ENCODE measurements at regions not wholly inside any gene's neighbourhood (a gene's known extent, or its start where the extent isn't known, plus 50 kb on each side); places are given as distances from the start of the nearest gene placed in this dataset.

- Mint-ChIP-seq H3K4me3 (no peak overlapping the region), H3K4me1 (no peaks in the 10 kb centered on the region), H3K36me3 (no peaks in the 10 kb centered on the region), H3K27me3 (peaks cover 16 to 46% of the 10 kb centered on the region in 2 donors), H3K9me3 (peaks cover 0 to 10% (median 0%) of the 10 kb centered on the region in 3 donors), H3K27ac (no peak overlapping the region)
- ChIA-PET CTCF (no interaction called here), POLR2A (no interaction called here)
- WGBS (ENCODE audit: insufficient coverage) = 100% methylated on average over 1 of the region's 10 CpGs
- H3K36me3 ChIP-seq (ENCODE audit: control insufficient read depth in 2 of 2, extremely low read depth in 1 of 2, insufficient read depth in 1 of 2, low read length in 1 of 2) = no peaks in the 10 kb centered on the region
- H3K27ac ChIP-seq (ENCODE audit: low read length) = no peak overlapping the region
- no peak overlapping the region for H3K4me3 ChIP-seq (ENCODE audit: control insufficient read depth in 1 of 2, extremely low read depth in 1 of 2, low read length in 1 of 2)
- H3K9me3 ChIP-seq = no peaks in the 10 kb centered on the region
- DNase-seq (no peak), ATAC-seq (replicated peaks in 1 of 4) (no peak)
- no peaks in the 10 kb centered on the region for H3K4me1 ChIP-seq (ENCODE audit: control insufficient read depth in 1 of 2, extremely low read depth in 1 of 2, insufficient read depth in 2 of 2, low read length in 2 of 2)
- H3K27me3 ChIP-seq (replicated peaks in 1 of 2; ENCODE audit: control insufficient read depth in 2 of 2, extremely low read depth in 1 of 2, insufficient read depth in 2 of 2, low read length in 1 of 2) = peaks cover 0 to 21% of the 10 kb centered on the region in 2 experiments
Measured at GRCh38 chr16:86996081-86996480, 321.1 kb downstream of the C16orf95 start.

GRCh38 chr16:86997058-86997457 lies 320.1 kb downstream of the C16orf95 start:
- ChIA-PET CTCF (no interaction called here), POLR2A (no interaction called here)
- 76% methylated on average over 10 of the region's 11 CpGs for WGBS (ENCODE audit: insufficient coverage)
- Mint-ChIP-seq H3K9me3 (peaks cover 0 to 10% (median 0%) of the 10 kb centered on the region in 3 donors), H3K4me1 (no peaks in the 10 kb centered on the region), H3K4me3 (no peak overlapping the region), H3K27ac (no peak overlapping the region), H3K36me3 (no peaks in the 10 kb centered on the region), H3K27me3 (peaks cover 14 to 37% of the 10 kb centered on the region in 2 donors)
- H3K36me3 ChIP-seq (ENCODE audit: control insufficient read depth in 2 of 2, extremely low read depth in 1 of 2, insufficient read depth in 1 of 2, low read length in 1 of 2) = no peaks in the 10 kb centered on the region
- H3K4me3 ChIP-seq (ENCODE audit: control insufficient read depth in 1 of 2, extremely low read depth in 1 of 2, low read length in 1 of 2) = no peak overlapping the region
- DNase-seq = no peak
- no peak for ATAC-seq (replicated peaks in 1 of 4)
- no peak overlapping the region for H3K27ac ChIP-seq (ENCODE audit: low read length)
- no peaks in the 10 kb centered on the region for H3K9me3 ChIP-seq
- H3K4me1 ChIP-seq (ENCODE audit: control insufficient read depth in 1 of 2, extremely low read depth in 1 of 2, insufficient read depth in 2 of 2, low read length in 2 of 2) = no peaks in the 10 kb centered on the region
- H3K27me3 ChIP-seq (replicated peaks in 1 of 2; ENCODE audit: control insufficient read depth in 2 of 2, extremely low read depth in 1 of 2, insufficient read depth in 2 of 2, low read length in 1 of 2) = peaks cover 0 to 21% of the 10 kb centered on the region in 2 experiments

GRCh38 chr16:86998196-86999001 lies 318.8 kb downstream of the C16orf95 start:
- ATAC-seq (replicated peaks in 1 of 4) (no peak), DNase-seq (no peak)
- H3K27ac ChIP-seq (ENCODE audit: low read length) = no peak overlapping the region
- 86% methylated on average over 20 of the region's 21 CpGs for WGBS (ENCODE audit: insufficient coverage)
- no peak overlapping the region for H3K4me3 ChIP-seq (ENCODE audit: control insufficient read depth in 1 of 2, extremely low read depth in 1 of 2, low read length in 1 of 2)
- ChIA-PET CTCF (no interaction called here), POLR2A (no interaction called here)
- H3K4me1 ChIP-seq (ENCODE audit: control insufficient read depth in 1 of 2, extremely low read depth in 1 of 2, insufficient read depth in 2 of 2, low read length in 2 of 2) = no peaks in the 10 kb centered on the region
- H3K36me3 ChIP-seq (ENCODE audit: control insufficient read depth in 2 of 2, extremely low read depth in 1 of 2, insufficient read depth in 1 of 2, low read length in 1 of 2) = no peaks in the 10 kb centered on the region
- Mint-ChIP-seq H3K27me3 (peaks cover 8 to 30% of the 10 kb centered on the region in 2 donors), H3K27ac (no peak overlapping the region), H3K36me3 (no peaks in the 10 kb centered on the region), H3K9me3 (peaks cover 0 to 6% (median 0%) of the 10 kb centered on the region in 3 donors), H3K4me1 (no peaks in the 10 kb centered on the region), H3K4me3 (no peak overlapping the region)
- no peaks in the 10 kb centered on the region for H3K9me3 ChIP-seq
- peaks cover 0 to 21% of the 10 kb centered on the region in 2 experiments for H3K27me3 ChIP-seq (replicated peaks in 1 of 2; ENCODE audit: control insufficient read depth in 2 of 2, extremely low read depth in 1 of 2, insufficient read depth in 2 of 2, low read length in 1 of 2)

GRCh38 chr16:87000001-87000400 lies 317.2 kb downstream of the C16orf95 start:
- Mint-ChIP-seq H3K4me1 (no peaks in the 10 kb centered on the region), H3K4me3 (no peak overlapping the region), H3K36me3 (no peaks in the 10 kb centered on the region), H3K27me3 (peaks cover 10 to 25% of the 10 kb centered on the region in 2 donors), H3K27ac (no peak overlapping the region), H3K9me3 (peaks cover 0 to 6% (median 0%) of the 10 kb centered on the region in 3 donors)
- H3K9me3 ChIP-seq = no peaks in the 10 kb centered on the region
- no CpG with 5 or more reads among the region's 2 CpGs for WGBS (ENCODE audit: insufficient coverage)
- H3K4me3 ChIP-seq (ENCODE audit: control insufficient read depth in 1 of 2, extremely low read depth in 1 of 2, low read length in 1 of 2) = no peak overlapping the region
- ATAC-seq (replicated peaks in 1 of 4) (no peak), DNase-seq (no peak)
- no peaks in the 10 kb centered on the region for H3K4me1 ChIP-seq (ENCODE audit: control insufficient read depth in 1 of 2, extremely low read depth in 1 of 2, insufficient read depth in 2 of 2, low read length in 2 of 2)
- ChIA-PET CTCF (no interaction called here), POLR2A (no interaction called here)
- H3K36me3 ChIP-seq (ENCODE audit: control insufficient read depth in 2 of 2, extremely low read depth in 1 of 2, insufficient read depth in 1 of 2, low read length in 1 of 2) = no peaks in the 10 kb centered on the region
- no peak overlapping the region for H3K27ac ChIP-seq (ENCODE audit: low read length)
- H3K27me3 ChIP-seq (replicated peaks in 1 of 2; ENCODE audit: control insufficient read depth in 2 of 2, extremely low read depth in 1 of 2, insufficient read depth in 2 of 2, low read length in 1 of 2) = peaks cover 0 to 10% of the 10 kb centered on the region in 2 experiments

GRCh38 chr16:87002717-87003413 lies 314.3 kb downstream of the C16orf95 start:
- H3K4me3 ChIP-seq (ENCODE audit: control insufficient read depth in 1 of 2, extremely low read depth in 1 of 2, low read length in 1 of 2) = no peak overlapping the region
- Mint-ChIP-seq H3K4me3 (no peak overlapping the region), H3K9me3 (peaks cover 0 to 6% (median 0%) of the 10 kb centered on the region in 3 donors), H3K27ac (no peak overlapping the region), H3K4me1 (no peaks in the 10 kb centered on the region), H3K27me3 (peaks cover 15 to 23% of the 10 kb centered on the region in 2 donors), H3K36me3 (no peaks in the 10 kb centered on the region)
- peaks cover 0 to 10% of the 10 kb centered on the region in 2 experiments for H3K27me3 ChIP-seq (replicated peaks in 1 of 2; ENCODE audit: control insufficient read depth in 2 of 2, extremely low read depth in 1 of 2, insufficient read depth in 2 of 2, low read length in 1 of 2)
- DNase-seq (no peak), ATAC-seq (replicated peaks in 1 of 4) (no peak)
- H3K27ac ChIP-seq (ENCODE audit: low read length) = no peak overlapping the region
- POLR2A ChIA-PET = no interaction called here
- no peaks in the 10 kb centered on the region for H3K4me1 ChIP-seq (ENCODE audit: control insufficient read depth in 1 of 2, extremely low read depth in 1 of 2, insufficient read depth in 2 of 2, low read length in 2 of 2)
- no peaks in the 10 kb centered on the region for H3K36me3 ChIP-seq (ENCODE audit: control insufficient read depth in 2 of 2, extremely low read depth in 1 of 2, insufficient read depth in 1 of 2, low read length in 1 of 2)
- H3K9me3 ChIP-seq = no peaks in the 10 kb centered on the region
- CTCF ChIA-PET = no interaction called here

- H3K4me3 Mint-ChIP-seq = no peak overlapping the region
- H3K36me3 ChIP-seq (ENCODE audit: control insufficient read depth in 2 of 2, extremely low read depth in 1 of 2, insufficient read depth in 1 of 2, low read length in 1 of 2) = no peaks in the 10 kb centered on the region
- ATAC-seq (replicated peaks in 1 of 4) = no peak
Measured at GRCh38 chr16:87003414-87003755, 313.8 kb downstream of the C16orf95 start.

More at GRCh38 chr16:87003414-87003755, 313.8 kb downstream of the C16orf95 start:
- no CpG with 5 or more reads among the region's 2 CpGs for WGBS (ENCODE audit: insufficient coverage)
- no peaks in the 10 kb centered on the region for H3K9me3 ChIP-seq
- no peaks in the 10 kb centered on the region for H3K4me1 Mint-ChIP-seq
- peaks cover 0 to 6% (median 0%) of the 10 kb centered on the region in 3 donors for H3K9me3 Mint-ChIP-seq
- H3K27me3 ChIP-seq (replicated peaks in 1 of 2; ENCODE audit: control insufficient read depth in 2 of 2, extremely low read depth in 1 of 2, insufficient read depth in 2 of 2, low read length in 1 of 2) = peaks cover 0 to 9% of the 10 kb centered on the region in 2 experiments
- CTCF ChIA-PET = no interaction called here
- H3K36me3 Mint-ChIP-seq = no peaks in the 10 kb centered on the region
- H3K27ac Mint-ChIP-seq = no peak overlapping the region
- no peaks in the 10 kb centered on the region for H3K4me1 ChIP-seq (ENCODE audit: control insufficient read depth in 1 of 2, extremely low read depth in 1 of 2, insufficient read depth in 2 of 2, low read length in 2 of 2)
- no peak overlapping the region for H3K4me3 ChIP-seq (ENCODE audit: control insufficient read depth in 1 of 2, extremely low read depth in 1 of 2, low read length in 1 of 2)
- no peak overlapping the region for H3K27ac ChIP-seq (ENCODE audit: low read length)
- DNase-seq = no peak
- POLR2A ChIA-PET = no interaction called here
- H3K27me3 Mint-ChIP-seq = peaks cover 14 to 26% of the 10 kb centered on the region in 2 donors

Data from T-cell (primary cell).